Heart right ventricle (tissue), 16 donors: ENCODE measurements at regions not wholly inside any gene's neighbourhood (a gene's known extent, or its start where the extent isn't known, plus 50 kb on each side); places are given as distances from the start of the nearest gene placed in this dataset.

Experiments
- ATAC-seq, 8 donors: fragments of 200-7000 bp; cut with Tn5 transposase; one replicate each; pipeline ENCODE4 v1.9.1; 2020; ENCODE audit warnings: mild to moderate bottlenecking in 8 of 8, moderate library complexity in 8 of 8, moderate number of reproducible peaks in 1 of 8
- DNase-seq, 2 donors: peaks; one replicate each; pipeline ENCODE4 v3.0.0-alpha.2; 2020
- H3K27ac ChIP-seq, 10 donors: fragments of 200-600 bp; sonication (generic) in 2 of 10; one replicate each; pipeline versions ENCODE4 v1.5.0 to v1.8.0; 2020 to 2022; ENCODE audit warnings: mild to moderate bottlenecking in 3 of 10
- H3K27me3 ChIP-seq, 7 donors: fragments of 200-600 bp; one replicate each; pipeline ENCODE4 v1.8.0; 2021 to 2022; ENCODE audit warnings: mild to moderate bottlenecking in 2 of 7
- H3K36me3 ChIP-seq, 9 donors: fragments of 200-600 bp; sonication (generic) in 1 of 9; one replicate each; pipeline versions ENCODE4 v1.5.0 to v1.8.0; 2020 to 2022; ENCODE audit warnings: mild to moderate bottlenecking in 2 of 9
- H3K4me1 ChIP-seq, 9 donors: fragments of 200-600 bp; sonication (generic) in 1 of 9; one replicate each; pipeline versions ENCODE4 v1.5.0 to v1.8.0; 2020 to 2022; ENCODE audit warnings: mild to moderate bottlenecking in 4 of 9
- H3K4me3 ChIP-seq, 10 donors: fragments of 200-600 bp; sonication (generic) in 2 of 10; one replicate each; pipeline versions ENCODE4 v1.5.0 to v1.8.0; 2020 to 2022; ENCODE audit warnings: mild to moderate bottlenecking in 7 of 10, moderate library complexity in 2 of 10
- H3K9me3 ChIP-seq, 11 donors: fragments of 200-600 bp in 10 of 11; sonication (generic) in 2 of 11; one replicate each; pipeline versions ENCODE4 v1.5.0 to v1.8.0; 2013 to 2022; ENCODE audit warnings: mild to moderate bottlenecking in 2 of 11, control low read depth in 1 of 11, moderate library complexity in 1 of 11
- WGBS, 2 donors: extraction: QIAGEN DNeasy Blood & Tissue Kit; methylation state at CpG; one replicate each; pipeline ENCODE4 v1.1.7; 2013; ENCODE audit warnings: inconsistent platforms in 1 of 2; 5-methylcytosine and 5-hydroxymethylcytosine counted together
- intact Hi-C, 10 donors: fragments of 100-400 bp; cut with DNase I; formaldehyde crosslinking; loops; one replicate each; pipeline versions ENCODE4 v1.11.1 to v1.14.2; 2022
- TF ChIP-seq, protein P1 (sequence below), 9 donors: fragments of 200-600 bp; sonication (generic) in 2 of 9; IDR thresholded peaks; one replicate each; pipeline versions ENCODE4 v1.5.0 to v1.8.0; 2021 to 2022; ENCODE audit warnings: antibody characterized with exemption in 9 of 9, mild to moderate bottlenecking in 5 of 9, moderate library complexity in 1 of 9
- donor health status: Arrhythmogenic right ventricular cardiomyopathy.
- donor health status: ischemic (EF 13 %, LVEDD 7.1; RV severe dilation, severe dysfunction).
- donor health status: healthy with polysubstance abuse.
- donor health status: DM: no; HTN: yes; CAD: no.
- donor health status: DM: no; HTN: no; CAD: no.
- donor health status: ischemic (EF 25% LVEDD 6.9; RV normal size, moderate dysfunction).
- donor health status: ischemic (EF 25% LVEDD 5.7; RV mildly dilated, moderate dysfunction).
- donor health status: healthy.
- donor health status: DM: yes; HTN: yes; CAD: no.
- donor health status: Ischemic cardiomyopathy.
- donor health status: ischemic (EF 35%, LVEDD 5.7; RV mildly dilated, moderate dysfunction).
- donor health status: nonischemic (EF 11% LVEDD 7.7; RV severe dilation, severe dysfunction).
- donor health status: DM: yes; HTN: yes; CAD: no.
- donor health status: PGD.
- donor health status: ischemic (EF 29% LVEDD 5.4; RV normal size, mild dysfunction).
- donor health status: nonischemic (EF 23%, LVEDD 6.1; RV moderate dilation, normal function).

GRCh38 chr1:194394676-194395075 lies 1208.3 kb upstream of the B3GALT2 start:
- DNase-seq (no peak), ATAC-seq (no peak)
- Histone ChIP-seq H3K27ac (no peak overlapping the region), H3K36me3 (no peaks in the 10 kb centered on the region), H3K27me3 (no peaks in the 10 kb centered on the region), H3K9me3 (peaks cover 0 to 4% (median 0%) of the 10 kb centered on the region in 11 donors), H3K4me3 (no peak overlapping the region), H3K4me1 (no peaks in the 10 kb centered on the region)
- TF ChIP-seq, protein P1, sequence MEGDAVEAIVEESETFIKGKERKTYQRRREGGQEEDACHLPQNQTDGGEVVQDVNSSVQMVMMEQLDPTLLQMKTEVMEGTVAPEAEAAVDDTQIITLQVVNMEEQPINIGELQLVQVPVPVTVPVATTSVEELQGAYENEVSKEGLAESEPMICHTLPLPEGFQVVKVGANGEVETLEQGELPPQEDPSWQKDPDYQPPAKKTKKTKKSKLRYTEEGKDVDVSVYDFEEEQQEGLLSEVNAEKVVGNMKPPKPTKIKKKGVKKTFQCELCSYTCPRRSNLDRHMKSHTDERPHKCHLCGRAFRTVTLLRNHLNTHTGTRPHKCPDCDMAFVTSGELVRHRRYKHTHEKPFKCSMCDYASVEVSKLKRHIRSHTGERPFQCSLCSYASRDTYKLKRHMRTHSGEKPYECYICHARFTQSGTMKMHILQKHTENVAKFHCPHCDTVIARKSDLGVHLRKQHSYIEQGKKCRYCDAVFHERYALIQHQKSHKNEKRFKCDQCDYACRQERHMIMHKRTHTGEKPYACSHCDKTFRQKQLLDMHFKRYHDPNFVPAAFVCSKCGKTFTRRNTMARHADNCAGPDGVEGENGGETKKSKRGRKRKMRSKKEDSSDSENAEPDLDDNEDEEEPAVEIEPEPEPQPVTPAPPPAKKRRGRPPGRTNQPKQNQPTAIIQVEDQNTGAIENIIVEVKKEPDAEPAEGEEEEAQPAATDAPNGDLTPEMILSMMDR (IDR thresholded peaks at IDR 0.05) = no peak
- intact Hi-C loops = no loop called here
- 43 to 66% methylated on average over 1 of the region's 1 CpG for WGBS, 2 donors

DNA sequence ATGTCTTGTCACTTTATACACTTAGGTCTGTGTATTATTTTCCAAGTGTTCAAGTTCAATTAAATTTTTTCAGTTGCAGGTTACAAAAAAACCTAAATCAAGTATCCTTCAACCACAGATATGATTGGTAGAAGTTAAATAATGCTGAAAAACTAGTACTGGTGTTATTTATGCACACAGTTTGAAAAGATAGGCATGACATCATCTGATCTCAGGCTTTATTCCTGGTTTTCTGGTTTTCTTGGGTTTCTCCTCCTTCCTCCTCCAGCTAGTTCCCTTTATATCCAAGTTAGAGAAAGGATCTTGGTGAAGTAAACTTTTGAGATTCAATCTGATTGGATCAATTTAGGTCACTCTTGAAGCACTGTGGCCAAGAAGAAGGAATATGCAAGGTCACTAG lies 1201.1 kb upstream of the B3GALT2 start:
- peaks cover 0 to under 1% (median 0%) of the 10 kb centered on the region in 11 donors for H3K9me3 ChIP-seq
- DNase-seq = no peak
- intact Hi-C loops = no loop called here
- H3K27me3 ChIP-seq = no peaks in the 10 kb centered on the region
- H3K36me3 ChIP-seq = no peaks in the 10 kb centered on the region
- TF ChIP-seq, protein P1 (IDR thresholded peaks at IDR 0.05) = no peak
- no peak for ATAC-seq
- no peaks in the 10 kb centered on the region for H3K4me1 ChIP-seq
- no peak overlapping the region for H3K4me3 ChIP-seq
- no peak overlapping the region for H3K27ac ChIP-seq

DNA sequence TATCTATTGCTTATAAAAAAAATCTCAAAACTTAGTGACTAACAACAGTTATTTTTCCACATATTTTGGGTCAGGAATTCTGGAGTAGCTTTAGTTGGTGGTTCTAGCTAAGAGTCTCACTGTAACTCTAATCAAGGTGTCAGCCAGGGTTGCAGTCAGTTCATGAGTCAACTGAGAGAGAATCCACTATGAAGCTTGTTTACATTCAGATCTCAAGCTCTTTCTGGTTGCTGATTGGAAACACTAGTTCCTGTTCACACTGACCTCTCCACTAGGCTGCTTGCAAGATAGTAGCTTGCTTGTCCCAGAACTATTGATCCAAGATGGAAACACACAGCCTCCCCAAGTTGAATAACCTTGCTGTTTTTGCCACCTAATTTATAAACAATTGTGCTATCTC lies 1192.1 kb upstream of the B3GALT2 start:
- H3K27ac ChIP-seq = no peak overlapping the region
- H3K27me3 ChIP-seq = no peaks in the 10 kb centered on the region
- DNase-seq = no peak
- no peaks in the 10 kb centered on the region for H3K36me3 ChIP-seq
- no peak overlapping the region for H3K4me3 ChIP-seq
- ATAC-seq = no peak
- TF ChIP-seq, protein P1 (IDR thresholded peaks at IDR 0.05) = no peak
- H3K9me3 ChIP-seq = no peaks in the 10 kb centered on the region
- no peaks in the 10 kb centered on the region for H3K4me1 ChIP-seq
- intact Hi-C loops = no loop called here

DNA sequence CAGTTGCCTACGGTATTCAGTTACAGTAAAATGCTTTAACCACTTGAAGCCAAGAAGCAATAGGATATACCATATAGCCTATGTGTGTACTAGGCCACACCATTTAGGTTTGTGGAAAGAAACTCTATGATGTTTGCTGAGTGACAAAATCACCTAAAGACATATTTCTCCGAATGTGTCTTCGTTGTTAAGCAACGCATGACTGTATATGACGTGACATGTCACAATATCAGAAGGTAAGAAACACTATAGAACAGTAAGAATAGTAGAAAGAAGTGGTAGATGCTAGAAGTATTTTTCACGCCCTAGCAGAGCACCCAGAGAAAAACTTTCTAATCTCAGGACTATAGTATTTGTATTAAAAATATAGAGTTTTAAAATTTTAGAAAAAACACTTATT lies 1188.2 kb upstream of the B3GALT2 start:
- Histone ChIP-seq H3K27ac (no peak overlapping the region), H3K9me3 (peaks cover 0 to 4% (median 0%) of the 10 kb centered on the region in 11 donors), H3K4me3 (no peak overlapping the region), H3K4me1 (no peaks in the 10 kb centered on the region), H3K36me3 (no peaks in the 10 kb centered on the region), H3K27me3 (no peaks in the 10 kb centered on the region)
- no peak for DNase-seq
- TF ChIP-seq, protein P1 (IDR thresholded peaks at IDR 0.05) = no peak
- 84 to 85% methylated on average over 6 of the region's 6 CpGs for WGBS, 2 donors
- ATAC-seq = no peak
- intact Hi-C loops = no loop called here

GRCh38 chr1:194372266-194372665 lies 1185.9 kb upstream of the B3GALT2 start:
- Histone ChIP-seq H3K4me3 (no peak overlapping the region), H3K4me1 (no peaks in the 10 kb centered on the region), H3K36me3 (no peaks in the 10 kb centered on the region), H3K9me3 (peaks cover 0 to 5% (median 0%) of the 10 kb centered on the region in 11 donors), H3K27ac (no peak overlapping the region), H3K27me3 (no peaks in the 10 kb centered on the region)
- no peak for DNase-seq
- intact Hi-C loops = no loop called here
- TF ChIP-seq, protein P1 (IDR thresholded peaks at IDR 0.05) = no peak
- no peak for ATAC-seq
- 46 to 75% methylated on average over 2 of the region's 2 CpGs for WGBS, 2 donors
